Brain microvascular endothelial cell (primary cell): ENCODE measurements at regions not wholly inside any gene's neighbourhood (a gene's known extent, or its start where the extent isn't known, plus 50 kb on each side); places are given as distances from the start of the nearest gene placed in this dataset.

Experiments
- DNase-seq: peaks from one replicate; pipeline ENCODE4 v3.0.0-alpha.2; 2020
- H3K27ac ChIP-seq: fragments of 250-450 bp; sonication (Bioruptor Pico); 2 replicates; pipeline ENCODE4 v1.5.1; 2020; ENCODE audit warnings: mild to moderate bottlenecking, moderate library complexity
- H3K27me3 ChIP-seq: fragments of 250-450 bp; sonication (Bioruptor Pico); replicated peaks from 2 replicates; pipeline ENCODE4 v1.5.1; 2020; ENCODE audit warnings: mild to moderate bottlenecking
- H3K36me3 ChIP-seq: fragments of 250-450 bp; sonication (Bioruptor Pico); replicated peaks from 2 replicates; pipeline ENCODE4 v1.5.1; 2020; ENCODE audit warnings: mild to moderate bottlenecking
- H3K4me3 ChIP-seq: 2 replicates; pipeline ENCODE4 v1.5.1; 2011; ENCODE audit warnings: low read depth, mild to moderate bottlenecking, control low read depth, low read length, moderate library complexity
- CTCF ChIP-seq: IDR thresholded peaks from 2 replicates; pipeline ENCODE4 v1.5.1; 2011; ENCODE audit warnings: low read depth, mild to moderate bottlenecking, moderate library complexity, low read length, control low read depth, inconsistent platforms; ENCODE audit errors: missing control alignments
- in situ Hi-C: cut with HindIII; loops from 2 replicates; pipeline ENCODE4 v1.10.0; 2017; ENCODE audit warnings: low sequenced_read_pairs, low pct_ligation_motif_present

- no peak for DNase-seq
- peak; percentile 22 for TF ChIP-seq CTCF
- in situ Hi-C loops, result no loop called here
Observed at GRCh38 chr11:86861810-86862209, 61.5 kb downstream of the PRSS23 start.

GRCh38 chr11:86863476-86863875 lies 63.1 kb downstream of the PRSS23 start:
- no peak for TF ChIP-seq CTCF
- Histone ChIP-seq H3K4me3 (no peak overlapping the region), H3K27me3 (no peaks in the 10 kb centered on the region), H3K36me3 (peaks cover 6% of the 10 kb centered on the region), H3K27ac (no peak overlapping the region)
- DNase-seq, result no peak
- in situ Hi-C loops, result no loop called here

More at GRCh38 chr11:86861810-86862209, 61.5 kb downstream of the PRSS23 start:
- Histone ChIP-seq H3K4me3 (no peak overlapping the region), H3K27ac (no peak overlapping the region), H3K27me3 (no peaks in the 10 kb centered on the region), H3K36me3 (peaks cover 6% of the 10 kb centered on the region)

- H3K27me3 ChIP-seq, result no peaks in the 10 kb centered on the region
- no peak overlapping the region for H3K4me3 ChIP-seq
- no peak for TF ChIP-seq CTCF
- in situ Hi-C loops, result no loop called here
- no peak overlapping the region for H3K27ac ChIP-seq
- no peak for DNase-seq
- H3K36me3 ChIP-seq, result peaks cover 6% of the 10 kb centered on the region
Observed at GRCh38 chr11:86865436-86865835, 65.1 kb downstream of the PRSS23 start.

- no peaks in the 10 kb centered on the region for H3K27me3 ChIP-seq
- H3K4me3 ChIP-seq, result no peak overlapping the region
- H3K27ac ChIP-seq, result no peak overlapping the region
- peaks cover 2% of the 10 kb centered on the region for H3K36me3 ChIP-seq
- in situ Hi-C loops, result no loop called here
- DNase-seq, result no peak
- TF ChIP-seq CTCF, result no peak
Observed at GRCh38 chr11:86869531-86869930, 69.2 kb downstream of the PRSS23 start.

- no peak overlapping the region for H3K27ac ChIP-seq
- peak; percentile 85 for TF ChIP-seq CTCF
- H3K27me3 ChIP-seq, result no peaks in the 10 kb centered on the region
- peak; percentile 64 for DNase-seq
- H3K4me3 ChIP-seq, result no peak overlapping the region
- in situ Hi-C loops, result no loop called here
- H3K36me3 ChIP-seq, result no peaks in the 10 kb centered on the region
Observed at GRCh38 chr11:86869966-86870570, 69.7 kb downstream of the PRSS23 start.

GRCh38 chr11:86873573-86874083 lies 73.3 kb downstream of the PRSS23 start:
- DNase-seq, result no peak
- in situ Hi-C loops, result no loop called here

More at GRCh38 chr11:86873573-86874083, 73.3 kb downstream of the PRSS23 start:
- H3K4me3 ChIP-seq, result no peak overlapping the region
- H3K36me3 ChIP-seq, result no peaks in the 10 kb centered on the region
- no peak overlapping the region for H3K27ac ChIP-seq
- no peaks in the 10 kb centered on the region for H3K27me3 ChIP-seq
- no peak for TF ChIP-seq CTCF
